ENCODE measurements at regions not wholly inside any gene's neighbourhood (a gene's known extent, or its start where the extent isn't known, plus 50 kb on each side); places are given as distances from the start of the nearest gene placed in this dataset.
"Not testable (repeated sequence)": the region's sequence is repeated elsewhere in the genome, so short reads cannot be mapped to it uniquely, and the experiment has no call there.

DNA sequence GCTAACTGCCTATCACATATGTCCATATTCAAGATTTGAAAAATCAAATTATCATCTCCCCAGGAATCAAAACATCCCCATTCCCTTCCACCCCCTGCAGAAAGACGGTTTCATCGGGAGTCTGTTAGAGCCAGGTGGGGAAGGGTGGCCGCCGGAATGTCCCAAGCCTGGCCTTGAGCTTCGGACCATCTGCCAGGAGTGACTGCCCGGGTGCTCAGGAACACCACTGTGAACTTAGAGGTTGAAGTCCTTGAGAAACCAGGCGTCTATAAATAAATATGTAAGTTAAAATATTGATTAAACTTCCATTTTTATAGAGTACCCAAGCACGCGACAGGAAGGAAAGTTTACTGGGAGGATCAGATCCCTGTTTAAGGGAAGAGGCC is 250.8 kb downstream of the DLL1 start:
- DNase-seq, result no peak

DNA sequence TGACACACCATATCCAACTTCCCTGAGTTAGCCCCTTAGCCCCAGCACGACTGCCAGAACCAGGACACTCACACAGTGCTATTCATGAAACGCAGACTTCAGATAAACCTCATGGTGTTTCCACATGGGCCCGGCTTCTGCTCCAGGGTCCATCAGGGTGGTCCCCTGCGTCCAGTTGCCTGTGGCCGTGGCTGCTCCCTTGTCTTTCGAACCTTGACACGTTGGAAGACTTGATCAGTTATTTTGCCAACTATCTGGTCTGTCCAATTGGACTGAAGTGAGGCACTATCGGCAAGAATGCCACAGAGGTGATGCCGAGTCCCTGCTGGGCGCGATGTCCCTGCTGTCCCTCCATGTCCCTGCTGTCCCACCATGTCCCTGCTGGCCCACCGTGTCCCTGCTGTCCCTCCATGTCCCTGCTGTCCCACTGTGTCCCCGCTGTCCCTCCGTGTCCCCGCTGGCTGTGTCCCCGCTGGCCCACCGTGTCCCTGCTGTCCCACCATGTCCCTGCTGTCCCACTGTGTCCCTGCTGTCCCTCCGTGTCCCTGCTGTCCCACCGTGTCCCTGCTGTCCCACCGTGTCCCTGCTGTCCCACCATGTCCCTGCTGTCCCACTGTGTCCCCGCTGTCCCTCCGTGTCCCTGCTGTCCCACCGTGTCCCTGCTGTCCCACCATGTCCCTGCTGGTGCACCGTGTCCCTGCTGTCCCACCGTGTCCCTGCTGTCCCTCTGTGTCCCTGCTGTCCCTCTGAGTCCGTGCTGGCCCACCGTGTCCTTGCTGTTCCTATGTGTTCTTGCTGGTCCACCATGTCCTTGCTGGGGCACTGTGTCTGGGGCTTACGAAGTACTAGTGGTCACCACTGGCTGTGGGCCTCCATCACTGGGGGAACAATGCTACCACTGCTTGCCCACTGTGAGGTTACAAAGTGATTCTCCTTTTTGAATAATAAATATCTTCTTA is 251.4 kb downstream of the DLL1 start:
- no peak for DNase-seq

DNA sequence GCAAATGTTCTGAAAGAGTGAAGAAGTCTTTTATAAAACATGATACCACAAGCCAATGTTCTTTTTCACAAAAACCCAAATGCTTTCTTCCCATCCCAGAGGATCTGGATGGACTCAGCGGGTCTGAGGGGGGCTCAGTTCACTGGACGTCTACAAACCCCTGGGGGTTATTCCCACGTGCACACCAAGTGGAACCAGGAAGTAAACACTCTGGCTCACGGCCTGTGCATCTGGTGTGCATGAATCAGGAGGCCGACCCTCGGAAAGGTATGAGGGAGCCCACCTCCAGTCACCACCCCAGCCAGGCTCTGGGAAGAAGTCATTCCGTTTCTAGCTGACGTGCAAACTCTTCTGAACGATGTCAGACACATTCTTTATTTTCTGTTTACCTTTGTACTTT is 252.2 kb downstream of the DLL1 start:
- DNase-seq, result no peak

DNA sequence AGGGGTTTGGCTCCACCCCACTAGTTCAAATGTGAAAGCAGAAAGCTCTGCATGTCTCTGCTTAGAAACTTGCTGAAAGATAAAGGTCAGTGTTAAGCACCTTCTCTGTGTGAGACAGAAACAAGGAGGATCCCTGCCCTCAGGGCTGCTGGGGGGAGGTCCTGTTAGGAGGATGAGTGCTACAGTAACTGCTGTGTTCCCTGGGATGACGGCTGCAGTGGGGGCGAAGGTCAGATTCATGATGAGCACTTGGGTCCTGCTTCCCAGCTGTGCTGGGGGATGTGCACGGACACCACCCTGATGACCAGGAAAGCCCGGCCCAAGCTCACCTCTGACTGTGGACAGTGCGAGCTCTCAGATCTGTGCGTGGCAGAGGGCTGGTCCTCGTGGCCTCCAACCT is 252.6 kb downstream of the DLL1 start:
- DNase-seq, result no peak

DNA sequence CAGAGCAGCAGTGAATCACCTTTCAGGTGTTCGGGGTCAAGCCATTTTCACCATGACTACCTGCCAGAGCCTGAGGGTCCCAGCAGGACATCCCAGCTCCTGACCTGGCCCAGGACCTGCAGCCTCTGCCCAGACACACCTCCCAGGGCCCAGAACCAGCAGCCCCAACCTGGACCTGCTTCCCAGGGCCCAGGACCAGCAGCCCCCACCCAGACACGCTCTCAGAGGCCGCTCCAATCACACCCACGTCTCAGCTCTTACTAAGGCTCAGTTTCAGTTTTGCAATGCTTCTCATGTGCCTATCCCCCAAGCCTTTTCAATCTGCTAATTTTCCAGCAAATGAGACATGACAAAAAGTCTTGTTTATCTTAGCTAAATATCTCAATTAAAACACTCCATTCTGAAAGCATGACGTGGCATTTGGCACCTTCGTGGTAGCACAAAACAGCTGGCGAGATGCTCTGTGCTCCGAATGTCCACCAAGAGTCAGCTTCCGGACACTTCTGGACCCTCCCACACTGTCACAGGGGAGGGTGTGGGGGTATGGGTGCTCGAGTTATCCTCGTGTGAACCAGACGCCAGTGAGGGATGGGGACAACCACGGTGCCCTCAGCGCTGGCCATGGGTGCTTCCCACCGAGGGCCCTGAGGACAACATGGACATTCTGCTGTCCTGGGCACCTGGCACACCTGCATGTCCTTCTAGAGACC is 253.2 kb downstream of the DLL1 start:
- no peak for DNase-seq

DNA sequence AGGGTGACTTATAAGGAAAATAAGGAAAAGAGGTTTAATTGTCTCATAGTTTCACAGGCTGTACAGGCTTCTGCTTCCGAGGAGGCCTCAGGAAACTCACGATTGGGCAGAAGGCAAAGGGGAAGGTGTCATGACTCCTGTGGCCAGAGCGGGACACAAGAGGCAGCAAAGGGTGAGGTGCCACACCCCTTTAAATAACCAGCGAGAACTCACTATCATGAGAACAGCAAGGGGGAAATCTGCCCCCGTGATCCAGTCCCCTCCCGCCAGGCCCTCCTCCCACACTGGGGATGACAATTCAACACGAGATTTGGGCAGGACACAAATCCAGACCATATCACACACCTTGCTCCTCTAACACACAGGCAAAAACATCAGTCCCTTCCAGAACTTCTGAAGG is 254.0 kb downstream of the DLL1 start:
- DNase-seq, result no peak

DNA sequence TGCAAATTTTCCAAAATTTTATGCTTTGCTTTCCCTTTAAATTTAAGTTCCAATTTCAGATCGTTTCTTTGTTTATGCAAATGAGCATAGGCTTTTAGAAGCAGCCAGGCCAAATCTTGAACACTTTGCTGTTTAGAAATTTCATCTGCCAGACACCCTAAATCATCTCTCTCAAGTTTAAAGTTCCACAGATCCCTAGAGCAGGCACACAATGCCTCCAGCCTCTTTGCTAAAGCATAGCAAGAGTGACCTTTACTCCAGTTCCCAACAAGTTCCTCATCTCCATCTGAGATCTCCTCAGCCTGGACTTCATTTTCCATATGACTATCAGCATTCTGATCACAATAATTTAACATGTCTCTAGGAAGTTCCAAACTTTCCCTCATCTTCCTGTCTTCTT is 254.5 kb downstream of the DLL1 start:
- not testable (repeated sequence) for DNase-seq

DNA sequence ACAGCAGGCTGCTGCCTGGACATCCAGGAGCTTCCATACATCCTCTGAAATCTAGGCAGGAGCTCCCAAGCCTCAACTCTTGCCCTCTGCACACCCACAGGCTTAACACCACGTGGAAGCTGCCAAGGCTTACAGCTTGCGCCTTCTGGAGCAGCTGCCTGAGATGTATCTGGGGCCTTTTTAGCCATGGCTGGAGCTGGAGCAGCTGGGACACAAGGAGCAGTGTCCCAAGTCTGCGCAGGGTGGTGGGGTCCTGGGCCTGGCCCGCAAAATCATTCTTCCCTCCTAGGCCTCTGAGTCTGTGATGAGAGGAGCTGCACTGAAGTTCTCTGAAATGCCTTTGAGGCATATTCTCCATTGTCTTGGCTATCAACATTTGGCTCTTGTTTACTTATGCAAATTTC is 255.0 kb downstream of the DLL1 start:
- DNase-seq, result no peak

DNA sequence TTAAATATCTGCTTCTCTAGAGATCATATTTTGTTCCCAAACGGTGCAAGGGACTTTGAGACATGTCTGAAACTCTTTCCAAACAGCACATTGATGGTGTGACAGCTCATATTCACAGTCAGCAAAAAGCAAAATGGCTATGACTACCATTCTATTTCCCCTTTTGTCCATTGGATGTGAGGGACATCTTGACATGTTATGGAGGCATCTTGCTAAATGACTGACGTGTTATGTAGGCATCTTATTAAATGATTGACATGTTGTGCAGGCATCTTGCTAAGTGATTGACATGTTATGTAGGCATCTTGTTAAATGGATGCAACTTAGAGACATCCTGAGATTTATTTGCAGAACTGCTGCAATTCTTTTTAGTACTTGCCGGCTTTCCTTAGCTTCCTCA is 255.8 kb downstream of the DLL1 start:
- DNase-seq, result no peak

DNA sequence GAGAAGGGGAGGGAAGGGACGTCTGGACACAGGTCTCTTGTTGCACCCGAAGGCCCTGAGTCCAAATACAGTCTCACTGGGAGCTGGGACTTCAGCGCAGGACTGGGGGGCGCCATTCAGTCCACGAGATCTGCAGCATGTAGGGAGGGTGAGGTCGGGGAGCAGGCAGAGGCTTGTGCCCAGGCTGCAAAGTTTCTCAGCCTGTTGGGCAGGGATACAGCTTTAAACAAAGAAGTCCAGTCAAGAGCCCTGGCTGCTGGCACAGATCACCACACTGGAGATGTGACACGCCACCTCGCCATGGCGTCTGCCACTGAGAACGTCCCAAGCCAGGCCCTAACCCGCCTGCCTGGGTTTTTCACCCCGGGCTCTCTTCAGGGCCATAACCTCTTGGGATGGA is 256.6 kb downstream of the DLL1 start:
- DNase-seq, result no peak

DNA sequence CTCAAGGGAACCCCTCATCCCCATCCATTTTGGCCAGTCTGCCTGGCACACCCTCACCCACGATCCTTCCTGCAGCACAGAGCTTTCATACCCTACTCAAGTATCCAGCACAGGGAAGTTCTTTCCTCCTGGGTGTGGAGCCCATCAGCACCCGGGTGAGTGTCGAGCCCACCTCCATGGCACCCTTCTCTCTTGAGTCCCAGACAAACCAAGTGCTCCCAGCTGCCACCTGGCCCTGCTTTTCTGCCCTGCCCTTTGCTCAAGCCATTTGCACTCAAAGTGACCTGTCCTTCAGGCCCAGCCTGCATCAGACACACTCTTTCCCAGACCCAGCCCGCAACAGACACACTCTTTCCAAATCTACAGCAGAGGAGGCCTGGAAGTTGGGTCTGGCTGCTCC is 257.2 kb downstream of the DLL1 start:
- DNase-seq, result no peak

DNA sequence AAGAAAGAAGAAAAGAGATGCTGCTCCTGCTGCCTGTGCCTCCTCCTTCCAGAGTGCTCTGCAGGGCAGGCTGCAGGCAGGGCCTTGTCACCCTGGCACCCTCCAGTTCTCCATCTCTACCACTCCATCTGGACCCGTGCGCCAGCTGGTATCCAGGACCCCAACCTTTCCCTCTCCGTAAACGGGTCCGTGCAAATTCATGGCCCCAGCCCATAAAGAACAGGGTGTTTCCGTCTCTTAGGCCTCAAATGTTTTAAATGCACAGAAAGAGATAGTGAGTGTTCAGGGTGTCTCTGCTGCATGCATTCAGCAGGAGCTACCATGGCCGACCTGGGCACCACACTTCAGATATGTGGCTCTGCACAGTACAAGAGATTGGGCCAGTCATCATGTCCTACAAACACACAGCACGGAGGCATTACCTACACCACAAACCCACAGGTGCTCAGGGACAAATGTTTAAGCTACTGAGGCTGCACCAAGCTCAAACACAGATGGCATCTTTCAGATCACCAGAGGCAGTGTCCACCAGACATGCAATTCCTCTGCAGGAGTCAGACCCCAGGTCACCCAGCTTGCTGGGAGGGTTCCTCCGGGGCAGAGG is 258.1 kb downstream of the DLL1 start:
- no peak for DNase-seq

DNA sequence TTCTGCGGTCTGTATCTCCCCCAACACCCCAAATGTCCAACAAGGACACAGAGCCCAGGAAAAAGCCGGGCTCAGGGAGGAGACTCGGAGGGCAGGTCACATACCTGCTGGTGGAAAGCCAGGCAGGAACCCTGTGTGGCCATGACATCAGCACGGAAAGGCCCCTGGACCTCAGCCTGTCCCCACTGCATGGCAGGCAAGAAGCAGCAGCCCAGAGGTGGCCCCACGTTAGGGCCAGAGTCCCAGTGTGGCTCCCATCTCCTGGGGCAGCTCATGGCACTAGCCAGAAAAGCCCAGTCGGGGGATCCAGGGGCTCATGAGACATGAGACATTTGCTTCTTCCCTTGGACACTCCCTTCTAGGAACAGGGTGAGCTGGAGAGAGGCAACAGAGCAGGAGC is 258.7 kb downstream of the DLL1 start:
- no peak for DNase-seq

DNA sequence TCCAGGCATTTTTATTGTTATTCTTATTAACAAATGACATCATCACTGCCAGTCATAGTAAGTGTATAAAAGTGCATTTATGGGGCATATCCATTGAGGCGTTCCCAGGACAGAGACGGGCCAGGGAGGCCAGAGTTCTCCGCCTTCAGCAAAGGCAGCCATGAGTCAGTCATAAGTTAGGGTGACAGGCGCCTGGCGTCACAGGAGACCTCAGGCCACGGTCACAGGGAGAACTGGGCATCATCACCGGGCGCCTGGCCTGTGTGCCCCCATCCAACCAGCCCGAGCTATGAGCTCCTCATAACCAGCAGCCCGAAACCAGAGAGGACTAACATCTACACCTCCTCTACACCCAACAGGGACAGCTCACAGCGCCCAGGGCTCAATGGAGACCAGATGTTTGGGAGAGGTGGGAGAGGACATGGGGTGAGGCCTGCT is 259.2 kb downstream of the DLL1 start:
- no peak for DNase-seq

DNA sequence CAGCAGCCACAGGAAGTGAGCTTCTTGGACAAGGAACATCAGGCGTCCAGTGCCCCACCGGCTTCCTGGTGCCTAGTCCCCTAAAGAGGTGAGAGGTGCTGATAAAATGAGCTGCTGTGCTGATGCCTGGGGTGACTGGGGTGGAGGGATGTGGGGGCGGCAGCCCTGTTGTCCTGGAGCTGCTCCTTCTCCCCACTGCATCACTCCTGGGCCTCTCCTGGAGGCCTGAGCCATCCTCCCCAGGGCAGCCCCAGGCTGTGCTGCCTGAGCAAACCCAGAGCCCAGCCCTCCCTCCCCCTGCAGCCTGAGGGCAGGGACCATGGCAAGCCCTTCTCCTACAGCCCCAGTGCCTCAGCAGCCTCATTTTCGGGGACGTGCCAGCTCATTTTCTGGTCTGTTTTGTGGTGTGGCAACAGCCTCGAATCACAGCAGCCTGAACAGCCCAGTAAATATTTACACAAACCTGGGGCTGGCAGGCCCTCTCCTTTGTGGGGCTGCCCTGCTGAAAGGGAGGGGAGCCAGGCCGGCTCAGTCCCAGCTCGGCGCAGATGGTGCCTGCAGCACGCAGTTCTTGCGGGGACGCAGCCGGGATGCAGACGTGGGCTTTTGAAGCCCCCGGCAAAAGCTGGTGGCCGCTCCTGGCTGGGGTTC is 259.9 kb downstream of the DLL1 start:
- no peak for DNase-seq

DNA sequence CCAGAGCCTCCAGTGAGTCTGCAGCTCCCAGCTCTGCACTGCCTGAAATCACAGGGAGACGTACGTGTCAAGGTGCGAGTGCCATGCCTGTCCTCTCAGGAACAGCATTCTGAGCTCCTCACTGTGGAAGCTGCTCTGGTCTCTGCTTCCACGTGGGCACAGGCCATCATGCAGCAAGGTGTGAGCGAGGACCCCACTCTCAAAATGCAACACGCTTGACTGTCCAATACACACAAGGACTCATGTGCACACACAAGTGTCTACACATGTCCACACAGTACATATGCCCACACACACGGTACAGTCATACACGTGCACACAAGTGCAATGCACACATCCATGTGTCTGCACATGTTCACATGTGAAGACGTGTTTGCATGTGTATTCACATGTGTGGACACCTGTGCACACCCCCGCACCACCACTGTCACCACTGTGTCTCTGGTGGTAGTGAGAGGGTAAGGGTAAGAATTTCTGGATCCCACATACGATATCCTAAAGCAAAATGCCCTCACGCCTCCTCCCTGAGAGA is 260.5 kb downstream of the DLL1 start:
- DNase-seq, result no peak

DNA sequence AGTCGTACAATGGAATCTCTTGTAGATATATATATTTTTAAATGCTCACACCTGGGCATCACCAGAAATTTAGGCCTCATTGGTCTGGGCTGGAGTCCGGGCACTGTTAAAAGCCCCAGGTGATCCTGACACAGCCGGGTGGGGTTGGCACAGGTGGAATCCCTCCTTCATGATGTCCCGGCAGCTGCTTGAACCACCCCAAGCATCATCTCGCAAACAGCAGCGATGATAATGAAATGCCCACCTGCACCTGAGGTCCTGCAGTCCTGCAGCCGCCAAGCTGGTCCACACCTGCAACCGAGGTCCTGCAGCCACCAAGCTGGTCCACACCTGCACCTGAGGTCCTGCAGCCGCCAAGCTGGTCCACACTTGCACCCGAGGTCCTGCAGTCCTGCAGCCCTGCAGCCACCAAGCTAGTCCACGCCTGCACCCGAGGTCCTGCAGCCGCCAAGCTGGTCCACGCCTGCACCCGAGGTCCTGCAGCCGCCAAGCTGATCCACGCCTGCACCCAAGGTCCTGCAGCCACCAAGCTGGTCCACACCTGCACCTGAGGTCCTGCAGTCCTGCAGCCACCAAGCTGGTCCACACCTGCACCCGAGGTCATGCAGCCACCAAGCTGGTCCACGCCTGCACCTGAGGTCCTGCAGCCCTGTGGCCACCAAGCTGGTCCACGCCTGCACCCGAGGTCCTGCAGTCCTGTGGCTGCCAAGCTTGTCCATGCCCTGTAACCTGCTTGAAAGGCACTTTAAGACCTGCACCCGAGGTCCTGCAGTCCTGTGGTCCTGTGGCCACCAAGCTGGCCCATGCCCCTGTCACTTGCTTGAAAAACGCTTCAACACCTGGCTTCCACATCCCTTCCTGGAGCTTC is 261.2 kb downstream of the DLL1 start:
- no peak for DNase-seq

DNA sequence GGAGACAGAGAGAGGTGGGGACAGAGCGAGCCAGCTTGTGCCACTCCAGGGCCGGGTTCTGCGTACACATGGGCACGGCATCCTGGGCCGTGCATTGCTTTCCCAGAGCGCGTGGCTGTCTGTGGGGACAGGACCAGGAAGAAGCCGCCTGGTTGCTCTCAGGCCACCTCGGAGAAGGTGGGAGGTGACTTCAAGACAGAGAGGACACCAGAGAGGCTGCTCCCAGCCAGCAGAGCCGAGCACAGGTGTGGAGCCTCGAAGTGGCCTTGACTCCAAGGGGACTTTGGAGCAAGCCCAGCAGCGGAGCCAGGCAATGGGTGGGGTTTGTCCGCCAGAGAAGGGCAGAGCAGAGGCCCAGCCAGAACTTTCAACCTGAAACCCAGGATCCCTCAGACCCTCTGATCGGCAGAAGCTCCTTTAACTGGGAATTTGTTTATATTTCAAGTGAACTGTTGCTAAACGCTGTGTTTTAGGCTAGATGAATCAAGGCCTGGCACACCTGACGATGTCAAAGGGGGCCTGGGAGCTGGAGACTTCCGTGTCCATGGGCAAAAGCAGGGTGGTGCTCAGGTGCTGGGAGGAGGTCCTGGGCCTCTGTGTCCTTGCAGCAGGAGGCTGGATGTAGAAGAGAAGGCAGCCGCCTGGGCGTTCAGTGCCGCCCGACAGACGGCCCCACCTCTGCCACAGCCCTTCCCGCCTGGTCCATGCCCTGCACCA is 262.1 kb downstream of the DLL1 start:
- DNase-seq, result no peak

DNA sequence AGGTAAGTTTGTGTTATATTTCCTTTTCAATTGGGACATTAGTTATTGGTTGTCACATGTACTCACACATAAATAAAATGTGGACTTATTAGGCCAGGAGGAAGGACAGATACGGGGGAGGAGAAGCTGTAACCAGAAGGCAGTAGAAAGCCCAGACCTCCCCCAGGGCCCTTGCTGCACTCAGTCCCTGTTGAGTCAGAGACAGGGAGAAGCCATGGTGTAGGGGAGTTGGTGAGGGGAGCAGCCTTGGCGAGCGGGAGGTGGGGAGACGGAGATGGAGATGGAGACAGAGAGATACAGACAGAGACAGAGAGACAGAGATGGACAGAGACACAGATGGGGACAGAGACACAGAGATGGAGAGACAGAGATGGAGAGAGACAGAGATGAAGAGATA is 263.2 kb downstream of the DLL1 start:
- no peak for DNase-seq

DNA sequence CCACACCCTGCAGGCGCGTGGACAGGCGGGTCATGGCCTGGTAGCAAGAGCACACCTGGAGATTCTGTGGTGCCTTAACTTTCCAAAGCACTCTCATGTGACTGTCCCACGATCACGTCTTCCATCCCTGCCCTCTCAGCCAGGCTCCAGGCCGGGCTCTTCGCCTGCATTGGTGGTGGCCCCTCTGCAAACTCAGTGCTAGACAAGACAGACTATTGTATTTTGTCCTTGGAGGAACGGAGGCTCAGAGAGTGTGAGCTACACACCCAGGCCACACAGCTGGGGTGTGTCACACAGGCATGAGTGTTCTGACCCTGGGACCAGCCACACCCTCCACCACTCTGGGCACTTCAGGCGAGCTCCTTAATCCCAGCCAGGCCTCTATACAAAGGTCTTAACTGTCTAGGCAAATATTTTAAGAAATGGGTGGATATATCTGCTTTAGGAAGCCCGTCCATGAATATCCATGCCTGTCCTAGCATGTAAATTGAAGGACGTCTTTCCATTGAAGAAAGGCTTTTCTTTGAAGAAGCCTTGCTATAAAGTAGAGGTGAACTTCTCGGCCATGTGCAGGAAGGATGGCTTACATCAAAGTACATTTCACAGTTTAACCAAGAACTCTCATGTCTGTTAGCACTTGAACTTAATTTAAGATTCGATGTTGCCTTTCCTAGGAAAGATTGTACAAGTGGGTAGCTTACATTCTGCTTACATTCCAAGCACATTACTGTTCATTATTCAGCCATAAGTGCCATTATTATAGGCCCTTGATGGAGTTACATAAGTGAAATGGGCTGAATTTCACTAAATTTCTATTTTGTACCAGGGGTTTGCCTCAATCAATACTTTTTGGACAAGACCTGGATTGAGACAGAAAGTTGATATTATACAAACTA is 263.9 kb downstream of the DLL1 start:
- no peak for DNase-seq
